A549 (cell line): ENCODE measurements at regions not wholly inside any gene's neighbourhood (a gene's known extent, or its start where the extent isn't known, plus 50 kb on each side); places are given as distances from the start of the nearest gene placed in this dataset.
"Not testable (repeated sequence)": the region's sequence is repeated elsewhere in the genome, so short reads cannot be mapped to it uniquely, and the experiment has no call there.

ENCODE experiments used
- ATAC-seq, 2 experiments: fragments of 200-7000 bp in 1 of 2; fragments of >200 bp in 1 of 2; cut with Nextera tagmentation in 1 of 2; cut with Tn5 transposase in 1 of 2; 3 replicates each; pipeline versions ENCODE4 v1.8.0 to v1.9.1; 2018 to 2020; ENCODE audit warnings: mild to moderate bottlenecking in 1 of 2, moderate library complexity in 1 of 2
- CTCF ChIA-PET: fragments of 300-600 bp; sonication (Branson Sonifier 250); formaldehyde crosslinking; extraction: SDS; loops from one replicate; lab custom pipeline; 2021; ENCODE audit warnings: antibody characterized with exemption, inconsistent platforms; lab: Yijun Ruan, JAX
- POLR2A ChIA-PET: fragments of 350-600 bp; formaldehyde crosslinking; extraction: SDS; loops from one replicate; lab custom pipeline; 2021; ENCODE audit warnings: antibody characterized with exemption, inconsistent platforms; lab: Yijun Ruan, JAX
- DNase-seq, 2 experiments: peaks; one replicate each; pipeline versions ENCODE4 v3.0.0 to v3.0.0-alpha.2; 2011 to 2016; ENCODE audit warnings: low read depth in 1 of 2, low spot score in 1 of 2
- FAIRE-seq: peaks from 2 replicates; lab custom pipeline; 2011; peaks lifted over from hg19 to GRCh38; lab: Jason Lieb, UNC
- H3K27ac ChIP-seq, 2 experiments: fragments of >200 bp; sonication (Bioruptor Twin); formaldehyde crosslinking; 3 replicates each; pipeline ENCODE4 v1.5.1; 2016 to 2017
- H3K4me1 ChIP-seq: fragments of >200 bp; sonication (Bioruptor Twin); formaldehyde crosslinking; 3 replicates; pipeline ENCODE4 v1.6.1; 2016
- H3K4me2 ChIP-seq: fragments of >200 bp; sonication (Bioruptor Twin); formaldehyde crosslinking; 3 replicates; pipeline ENCODE4 v1.6.1; 2016
- H3K4me3 ChIP-seq: fragments of >200 bp; sonication (Bioruptor Twin); formaldehyde crosslinking; 3 replicates; pipeline ENCODE4 v1.5.1; 2016
- H3K9me3 ChIP-seq: fragments of >200 bp; sonication (Bioruptor Twin); formaldehyde crosslinking; 3 replicates; pipeline ENCODE4 v1.6.1; 2016
- CBX2 ChIP-seq: fragments of 200-600 bp; sonication (generic); IDR thresholded peaks from 2 replicates; pipeline ENCODE4 v1.6.1; 2016; ENCODE audit warnings: low read depth, mild to moderate bottlenecking, borderline replicate concordance
- CEBPB ChIP-seq, 2 experiments: fragments of >200 bp in 1 of 2; sonication (Bioruptor Twin) in 1 of 2; formaldehyde crosslinking in 1 of 2; IDR thresholded peaks; 2 replicates each; pipeline ENCODE4 v1.6.1; 2012 to 2016
- CHD2 ChIP-seq: fragments of 150-350 bp; IDR thresholded peaks from 2 replicates; pipeline ENCODE4 v1.6.1; 2014; ENCODE audit warnings: low read length; ENCODE audit not compliant: partially characterized antibody
- FOSL2 ChIP-seq, 2 experiments: fragments of 450-650 bp in 1 of 2; fragments of >200 bp in 1 of 2; sonication (Bioruptor Twin) in 1 of 2; formaldehyde crosslinking; IDR thresholded peaks; 2 replicates each; pipeline versions ENCODE4 v1.5.0 to v1.6.1; 2016 to 2020; ENCODE audit warnings: mild to moderate bottlenecking in 1 of 2, moderate library complexity in 1 of 2
- FOXS1 ChIP-seq: fragments of 250-450 bp; sonication (Bioruptor Pico); IDR thresholded peaks from 2 replicates; pipeline ENCODE4 v1.5.0; 2020; ENCODE audit warnings: mild to moderate bottlenecking, moderate library complexity
- KDM1A ChIP-seq: fragments of 200-600 bp; sonication (generic); IDR thresholded peaks from 2 replicates; pipeline ENCODE4 v1.6.1; 2016; ENCODE audit warnings: low read depth, mild to moderate bottlenecking
- KDM5A ChIP-seq: fragments of 200-600 bp; sonication (generic); IDR thresholded peaks from 2 replicates; pipeline ENCODE4 v1.6.1; 2016; ENCODE audit warnings: antibody characterized with exemption, mild to moderate bottlenecking
- MAZ ChIP-seq: fragments of 150-350 bp; IDR thresholded peaks from 2 replicates; pipeline ENCODE4 v1.6.1; 2014; ENCODE audit warnings: antibody characterized with exemption, low read depth, low read length, borderline replicate concordance
- NFE2L2 ChIP-seq: fragments of 150-350 bp; conservative IDR thresholded peaks from 2 replicates; pipeline ENCODE4 v1.6.1; 2014; ENCODE audit warnings: low read length
- PHF8 ChIP-seq: fragments of 200-600 bp; sonication (generic); IDR thresholded peaks from 2 replicates; pipeline ENCODE4 v1.6.1; 2016; ENCODE audit warnings: low read depth, mild to moderate bottlenecking, antibody characterized with exemption, moderate library complexity, borderline replicate concordance
- RAD21 ChIP-seq, 2 experiments: fragments of >200 bp in 1 of 2; sonication (Bioruptor Twin) in 1 of 2; formaldehyde crosslinking in 1 of 2; IDR thresholded peaks in 1 of 2; conservative IDR thresholded peaks in 1 of 2; 2 replicates in 1 of 2; 3 replicates in 1 of 2; pipeline ENCODE4 v1.6.1; 2012 to 2018; ENCODE audit warnings: inconsistent platforms in 1 of 2
- RNF2 ChIP-seq: fragments of 200-600 bp; sonication (generic); IDR thresholded peaks from 2 replicates; pipeline ENCODE4 v1.6.1; 2016; ENCODE audit warnings: low read depth, mild to moderate bottlenecking, antibody characterized with exemption, moderate library complexity, borderline replicate concordance
- SMC3 ChIP-seq: fragments of >200 bp; sonication (Bioruptor Twin); formaldehyde crosslinking; IDR thresholded peaks from 3 replicates; pipeline ENCODE4 v1.6.1; 2018; ENCODE audit warnings: inconsistent platforms
- TFCP2L1 ChIP-seq: fragments of 250-450 bp; sonication (Bioruptor Pico); IDR thresholded peaks from 2 replicates; pipeline ENCODE4 v1.5.0; 2021; ENCODE audit warnings: mild to moderate bottlenecking
- ZFP36 ChIP-seq: fragments of 450-650 bp; IDR thresholded peaks from 2 replicates; pipeline ENCODE4 v1.6.1; 2014; ENCODE audit warnings: borderline replicate concordance; ENCODE audit not compliant: partially characterized antibody
- WGBS: methylation state at CpG from one replicate; pipeline ENCODE4 v1.1.6; 2017; ENCODE audit errors: missing lambda C conversion rate; 5-methylcytosine and 5-hydroxymethylcytosine counted together
- TF ChIP-seq, protein P1 (sequence below): fragments of 250-450 bp; sonication (Bioruptor Pico); IDR thresholded peaks from 2 replicates; pipeline ENCODE4 v1.5.0; 2020; ENCODE audit warnings: low read depth, mild to moderate bottlenecking, moderate library complexity
- TF ChIP-seq, protein P2 (sequence below): IDR thresholded peaks from 2 replicates; pipeline ENCODE4 v1.6.1; 2012
- TF ChIP-seq, protein P3 (sequence below): fragments of 200-600 bp; sonication (generic); IDR thresholded peaks from 2 replicates; pipeline ENCODE4 v1.6.1; 2016; ENCODE audit warnings: antibody characterized with exemption, mild to moderate bottlenecking, moderate library complexity
- TF ChIP-seq, protein P4 (sequence below): IDR thresholded peaks from 2 replicates; pipeline ENCODE4 v1.6.1; 2012

DNA sequence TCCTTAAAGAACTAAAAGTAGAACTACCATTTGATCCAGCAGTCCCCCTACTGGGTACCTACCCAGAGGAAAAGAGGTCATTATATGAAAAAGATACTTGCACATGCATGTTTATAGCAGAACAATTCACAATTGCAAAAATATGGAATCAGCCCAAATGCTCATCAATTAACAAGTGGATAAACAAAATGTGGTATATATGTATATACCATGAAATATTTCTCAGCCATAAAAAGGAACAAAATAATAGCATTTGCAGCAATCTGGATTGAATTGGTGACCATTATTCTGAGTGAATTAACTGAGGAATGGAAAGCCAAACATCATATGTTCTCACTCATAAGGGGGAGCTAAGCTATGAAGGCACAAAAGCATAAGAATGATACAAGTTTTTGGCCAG is 64.7 kb upstream of the KRAS start:
- DNase-seq (no peak), FAIRE-seq (no peak), ATAC-seq (no peak)
- ChIA-PET CTCF (no interaction called here), POLR2A (no interaction called here)
- TF ChIP-seq FOXS1 (CRISPR knock-in tag), result no peak
- TF ChIP-seq, protein P1, sequence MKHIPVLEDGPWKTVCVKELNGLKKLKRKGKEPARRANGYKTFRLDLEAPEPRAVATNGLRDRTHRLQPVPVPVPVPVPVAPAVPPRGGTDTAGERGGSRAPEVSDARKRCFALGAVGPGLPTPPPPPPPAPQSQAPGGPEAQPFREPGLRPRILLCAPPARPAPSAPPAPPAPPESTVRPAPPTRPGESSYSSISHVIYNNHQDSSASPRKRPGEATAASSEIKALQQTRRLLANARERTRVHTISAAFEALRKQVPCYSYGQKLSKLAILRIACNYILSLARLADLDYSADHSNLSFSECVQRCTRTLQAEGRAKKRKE (CRISPR knock-in tag), result no peak
- TF ChIP-seq CBX2, result no peak
- no peak for TF ChIP-seq SMC3
- no peak for TF ChIP-seq PHF8
- TF ChIP-seq KDM1A, result no peak
- TF ChIP-seq ZFP36, result no peak
- TF ChIP-seq, protein P2, sequence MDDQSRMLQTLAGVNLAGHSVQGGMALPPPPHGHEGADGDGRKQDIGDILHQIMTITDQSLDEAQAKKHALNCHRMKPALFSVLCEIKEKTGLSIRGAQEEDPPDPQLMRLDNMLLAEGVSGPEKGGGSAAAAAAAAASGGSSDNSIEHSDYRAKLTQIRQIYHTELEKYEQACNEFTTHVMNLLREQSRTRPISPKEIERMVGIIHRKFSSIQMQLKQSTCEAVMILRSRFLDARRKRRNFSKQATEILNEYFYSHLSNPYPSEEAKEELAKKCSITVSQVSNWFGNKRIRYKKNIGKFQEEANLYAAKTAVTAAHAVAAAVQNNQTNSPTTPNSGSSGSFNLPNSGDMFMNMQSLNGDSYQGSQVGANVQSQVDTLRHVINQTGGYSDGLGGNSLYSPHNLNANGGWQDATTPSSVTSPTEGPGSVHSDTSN, result no peak
- TF ChIP-seq CHD2, result no peak
- TF ChIP-seq TFCP2L1 (CRISPR knock-in tag), result no peak
- no peak for TF ChIP-seq RAD21 (conservative IDR thresholded peaks at IDR 0.05 in 1 of 2, IDR thresholded peaks at IDR 0.05 in 1 of 2)
- TF ChIP-seq FOSL2 (IDR thresholded peaks at IDR 0.05), result no peak
- no peak for TF ChIP-seq FOSL2 (CRISPR knock-in tag; IDR thresholded peaks at IDR 0.05)
- no peak for TF ChIP-seq RNF2
- TF ChIP-seq, protein P3, sequence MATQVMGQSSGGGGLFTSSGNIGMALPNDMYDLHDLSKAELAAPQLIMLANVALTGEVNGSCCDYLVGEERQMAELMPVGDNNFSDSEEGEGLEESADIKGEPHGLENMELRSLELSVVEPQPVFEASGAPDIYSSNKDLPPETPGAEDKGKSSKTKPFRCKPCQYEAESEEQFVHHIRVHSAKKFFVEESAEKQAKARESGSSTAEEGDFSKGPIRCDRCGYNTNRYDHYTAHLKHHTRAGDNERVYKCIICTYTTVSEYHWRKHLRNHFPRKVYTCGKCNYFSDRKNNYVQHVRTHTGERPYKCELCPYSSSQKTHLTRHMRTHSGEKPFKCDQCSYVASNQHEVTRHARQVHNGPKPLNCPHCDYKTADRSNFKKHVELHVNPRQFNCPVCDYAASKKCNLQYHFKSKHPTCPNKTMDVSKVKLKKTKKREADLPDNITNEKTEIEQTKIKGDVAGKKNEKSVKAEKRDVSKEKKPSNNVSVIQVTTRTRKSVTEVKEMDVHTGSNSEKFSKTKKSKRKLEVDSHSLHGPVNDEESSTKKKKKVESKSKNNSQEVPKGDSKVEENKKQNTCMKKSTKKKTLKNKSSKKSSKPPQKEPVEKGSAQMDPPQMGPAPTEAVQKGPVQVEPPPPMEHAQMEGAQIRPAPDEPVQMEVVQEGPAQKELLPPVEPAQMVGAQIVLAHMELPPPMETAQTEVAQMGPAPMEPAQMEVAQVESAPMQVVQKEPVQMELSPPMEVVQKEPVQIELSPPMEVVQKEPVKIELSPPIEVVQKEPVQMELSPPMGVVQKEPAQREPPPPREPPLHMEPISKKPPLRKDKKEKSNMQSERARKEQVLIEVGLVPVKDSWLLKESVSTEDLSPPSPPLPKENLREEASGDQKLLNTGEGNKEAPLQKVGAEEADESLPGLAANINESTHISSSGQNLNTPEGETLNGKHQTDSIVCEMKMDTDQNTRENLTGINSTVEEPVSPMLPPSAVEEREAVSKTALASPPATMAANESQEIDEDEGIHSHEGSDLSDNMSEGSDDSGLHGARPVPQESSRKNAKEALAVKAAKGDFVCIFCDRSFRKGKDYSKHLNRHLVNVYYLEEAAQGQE, result no peak
- TF ChIP-seq, protein P4, sequence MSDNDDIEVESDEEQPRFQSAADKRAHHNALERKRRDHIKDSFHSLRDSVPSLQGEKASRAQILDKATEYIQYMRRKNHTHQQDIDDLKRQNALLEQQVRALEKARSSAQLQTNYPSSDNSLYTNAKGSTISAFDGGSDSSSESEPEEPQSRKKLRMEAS, result no peak
- TF ChIP-seq MAZ, result no peak
- no peak for TF ChIP-seq CEBPB (IDR thresholded peaks at IDR 0.05)
- no peak for TF ChIP-seq NFE2L2
- no peak for TF ChIP-seq KDM5A
- H3K4me2 ChIP-seq, result no peak overlapping the region
- no peak overlapping the region for H3K27ac ChIP-seq
- H3K4me1 ChIP-seq, result no peaks in the 10 kb centered on the region
- no peaks in the 10 kb centered on the region for H3K9me3 ChIP-seq
- H3K4me3 ChIP-seq, result no peak overlapping the region

DNA sequence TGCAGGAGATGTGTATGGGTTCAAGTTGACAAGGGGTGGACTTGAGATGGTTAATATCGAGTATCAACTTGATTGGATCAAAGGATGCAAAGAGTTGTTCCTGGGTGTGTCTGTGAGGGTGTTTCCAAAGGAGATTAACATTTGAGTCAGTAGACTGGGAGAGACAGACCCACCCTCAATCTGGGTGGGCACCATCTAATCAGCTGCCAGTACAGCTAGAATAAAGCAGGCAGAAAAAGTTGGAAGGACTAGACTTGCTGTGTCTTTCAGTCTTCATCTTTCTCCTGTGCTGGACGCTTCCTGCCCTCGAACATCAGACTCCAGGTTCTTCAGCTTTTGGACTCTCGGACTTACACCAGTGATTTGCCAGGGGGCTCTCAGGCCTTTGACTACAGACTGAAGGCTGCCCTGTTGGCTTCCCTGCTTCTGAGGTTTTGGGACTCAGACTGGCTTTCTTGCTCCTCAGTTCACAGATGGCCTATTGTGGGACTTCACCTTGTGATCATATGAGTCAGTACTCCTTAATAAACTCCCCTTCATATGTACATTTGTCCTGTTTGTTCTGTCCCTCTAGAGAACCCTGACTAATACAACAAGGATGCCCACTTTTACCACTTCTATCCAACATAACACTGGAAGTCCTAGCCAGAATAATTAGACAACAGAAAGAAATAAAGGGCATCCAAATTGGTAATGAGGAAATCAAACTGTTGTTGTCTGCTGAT is 62.7 kb upstream of the KRAS start:
- FAIRE-seq, H3K4me2 ChIP-seq, ATAC-seq, H3K27ac ChIP-seq, H3K9me3 ChIP-seq, H3K4me1 ChIP-seq, H3K4me3 ChIP-seq, POLR2A ChIA-PET, DNase-seq: not testable (repeated sequence)
- 68% methylated on average over 4 of the region's 4 CpGs for WGBS
- CTCF ChIA-PET, result interaction anchor here (0.6 kb wide), 1 partner anchor 322 kb away, joined by 3 read pairs; no protein-coding TSS in a partner anchor
